T-cell (primary cell): ENCODE measurements at regions not wholly inside any gene's neighbourhood (a gene's known extent, or its start where the extent isn't known, plus 50 kb on each side); places are given as distances from the start of the nearest gene placed in this dataset.

ENCODE experiments used
- ATAC-seq, 4 experiments: fragments of 200-7000 bp in 3 of 4; fragments of 150-1000 bp in 1 of 4; cut with Tn5 transposase; replicated peaks in 1 of 4; 1 replicate in 3 of 4; 2 replicates in 1 of 4; pipeline ENCODE4 v1.10.0; 2021; ENCODE audit warnings: moderate library complexity in 3 of 4, mild to moderate bottlenecking in 2 of 4, moderate number of reproducible peaks in 1 of 4
- CTCF ChIA-PET, 2 donors: fragments of 300-600 bp; sonication (Branson Sonifier 250); formaldehyde crosslinking; loops; one replicate each; lab custom pipeline; 2022; ENCODE audit warnings: antibody characterized with exemption in 2 of 2; lab: Charles Lee
- POLR2A ChIA-PET, 2 donors: fragments of 300-600 bp; sonication (Branson Sonifier 250); formaldehyde crosslinking; loops; one replicate each; lab custom pipeline; 2022; ENCODE audit warnings: antibody characterized with exemption in 2 of 2; lab: Charles Lee
- DNase-seq, 35 experiments: peaks; one replicate each; pipeline versions ENCODE4 v3.0.0 to v3.0.0-alpha.2; 2013 to 2023
- H3K27ac ChIP-seq: one replicate; pipeline ENCODE4 v1.5.1; 2013; ENCODE audit warnings: low read length
- H3K27me3 ChIP-seq, 2 experiments: replicated peaks in 1 of 2; 1 replicate in 1 of 2; 2 replicates in 1 of 2; pipeline versions ENCODE4 v1.6.1 to v1.7.0; 2013; ENCODE audit warnings: low read length in 1 of 2, mixed read lengths in 1 of 2; ENCODE audit not compliant: control insufficient read depth in 2 of 2, insufficient read depth in 2 of 2; ENCODE audit errors: extremely low read depth in 1 of 2
- H3K36me3 ChIP-seq, 2 donors: 1 replicate in 1 of 2; 2 replicates in 1 of 2; pipeline versions ENCODE4 v1.6.1 to v1.7.0; 2013; ENCODE audit warnings: low read length in 1 of 2; ENCODE audit not compliant: control insufficient read depth in 2 of 2, insufficient read depth in 1 of 2; ENCODE audit errors: extremely low read depth in 1 of 2
- H3K4me1 ChIP-seq, 2 experiments: 1 replicate in 1 of 2; 2 replicates in 1 of 2; pipeline versions ENCODE4 v1.6.1 to v1.7.0; 2013; ENCODE audit warnings: low read length in 2 of 2, mixed read lengths in 1 of 2; ENCODE audit not compliant: insufficient read depth in 2 of 2, control insufficient read depth in 1 of 2; ENCODE audit errors: extremely low read depth in 1 of 2
- H3K4me3 ChIP-seq, 2 donors: 1 replicate in 1 of 2; 2 replicates in 1 of 2; pipeline versions ENCODE4 v1.5.1 to v1.7.0; 2013; ENCODE audit warnings: mild to moderate bottlenecking in 2 of 2, low read length in 1 of 2, moderate library complexity in 1 of 2; ENCODE audit not compliant: control insufficient read depth in 1 of 2; ENCODE audit errors: extremely low read depth in 1 of 2
- H3K9me3 ChIP-seq: 2 replicates; pipeline ENCODE4 v1.7.0; 2013
- H3K27ac Mint-ChIP-seq, 2 donors: one replicate each; pipeline ENCODE4 v1.8.0; 2020 to 2021; ENCODE audit warnings: mild to moderate bottlenecking in 2 of 2, mixed read lengths in 2 of 2
- H3K27me3 Mint-ChIP-seq, 2 donors: one replicate each; pipeline ENCODE4 v1.8.0; 2021 to 2022; ENCODE audit warnings: mixed read lengths in 2 of 2
- H3K36me3 Mint-ChIP-seq: one replicate; pipeline ENCODE4 v1.8.0; 2021; ENCODE audit warnings: mixed read lengths
- H3K4me1 Mint-ChIP-seq, 3 donors: one replicate each; pipeline ENCODE4 v1.8.0; 2020 to 2022; ENCODE audit warnings: mixed read lengths in 3 of 3, mild to moderate bottlenecking in 1 of 3
- H3K4me3 Mint-ChIP-seq, 3 donors: one replicate each; pipeline ENCODE4 v1.8.0; 2020 to 2022; ENCODE audit warnings: mild to moderate bottlenecking in 3 of 3, mixed read lengths in 3 of 3, moderate library complexity in 3 of 3
- H3K9me3 Mint-ChIP-seq, 3 donors: one replicate each; pipeline ENCODE4 v1.8.0; 2020 to 2022; ENCODE audit warnings: mixed read lengths in 3 of 3
- WGBS: methylation state at CpG from one replicate; pipeline ENCODE4 v1.1.5; 2013; ENCODE audit warnings: missing lambda C conversion rate; ENCODE audit not compliant: insufficient coverage; 5-methylcytosine and 5-hydroxymethylcytosine counted together

- Mint-ChIP-seq H3K27ac (no peak overlapping the region), H3K9me3 (no peaks in the 10 kb centered on the region), H3K4me3 (no peak overlapping the region), H3K27me3 (peaks cover 9 to 33% of the 10 kb centered on the region in 2 donors), H3K4me1 (no peaks in the 10 kb centered on the region), H3K36me3 (no peaks in the 10 kb centered on the region)
- H3K4me1 ChIP-seq, result no peaks in the 10 kb centered on the region
- H3K36me3 ChIP-seq, result no peaks in the 10 kb centered on the region
- no peaks in the 10 kb centered on the region for H3K27me3 ChIP-seq
- H3K9me3 ChIP-seq, result no peaks in the 10 kb centered on the region
- H3K27ac ChIP-seq, result no peak overlapping the region
- no peak for ATAC-seq
- no CpG with 5 or more reads among the region's 1 CpG for WGBS
- POLR2A ChIA-PET, result no interaction called here
- H3K4me3 ChIP-seq, result no peak overlapping the region
- DNase-seq, result no peak
- CTCF ChIA-PET, result no interaction called here
Measured at GRCh38 chr6:8207869-8208191, 105.5 kb upstream of the EEF1E1 start.

DNA sequence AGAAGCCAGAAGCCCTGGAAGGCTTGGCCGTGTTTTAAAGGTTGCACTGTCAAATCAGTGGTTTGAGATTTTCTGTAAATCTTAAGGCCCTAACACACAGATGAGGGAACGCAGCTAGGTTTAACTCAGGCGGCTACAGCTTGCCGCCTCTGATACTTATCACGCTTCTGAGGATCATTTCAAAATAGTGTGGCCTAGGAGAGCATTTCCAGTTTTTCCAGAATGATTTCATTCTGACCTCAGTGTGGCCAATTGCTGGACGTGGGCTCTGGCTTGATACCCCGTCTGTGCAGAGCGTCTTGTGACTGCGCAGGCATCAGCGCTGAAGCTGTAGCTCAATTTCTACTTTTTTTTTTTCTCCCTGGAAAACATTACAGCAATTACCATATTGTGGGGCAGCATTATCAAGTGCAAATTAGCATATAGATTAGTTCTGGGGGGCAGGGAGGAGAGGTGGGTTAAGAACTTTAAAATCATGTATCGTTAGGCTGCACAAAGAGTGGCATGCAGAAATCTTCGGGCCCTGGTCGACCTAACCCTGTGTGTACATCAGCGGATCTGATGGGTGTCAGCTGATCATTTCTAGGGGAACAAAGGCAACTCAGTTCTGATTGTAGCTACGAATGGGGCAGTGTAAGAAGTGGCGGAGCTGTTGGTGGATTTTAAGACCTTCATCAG is 105.0 kb upstream of the EEF1E1 start:
- Mint-ChIP-seq H3K36me3 (no peaks in the 10 kb centered on the region), H3K4me3 (no peak overlapping the region), H3K27ac (no peak overlapping the region), H3K4me1 (no peaks in the 10 kb centered on the region), H3K9me3 (no peaks in the 10 kb centered on the region), H3K27me3 (peaks cover 12 to 32% of the 10 kb centered on the region in 2 donors)
- no peak for DNase-seq
- peaks cover 0 to under 1% of the 10 kb centered on the region in 2 experiments for H3K27me3 ChIP-seq
- no peaks in the 10 kb centered on the region for H3K36me3 ChIP-seq
- no peak overlapping the region for H3K4me3 ChIP-seq
- H3K27ac ChIP-seq, result no peak overlapping the region
- no peak for ATAC-seq
- H3K4me1 ChIP-seq, result no peaks in the 10 kb centered on the region
- 86% methylated on average over 7 of the region's 16 CpGs for WGBS
- ChIA-PET POLR2A (no interaction called here), CTCF (no interaction called here)
- no peaks in the 10 kb centered on the region for H3K9me3 ChIP-seq

DNA sequence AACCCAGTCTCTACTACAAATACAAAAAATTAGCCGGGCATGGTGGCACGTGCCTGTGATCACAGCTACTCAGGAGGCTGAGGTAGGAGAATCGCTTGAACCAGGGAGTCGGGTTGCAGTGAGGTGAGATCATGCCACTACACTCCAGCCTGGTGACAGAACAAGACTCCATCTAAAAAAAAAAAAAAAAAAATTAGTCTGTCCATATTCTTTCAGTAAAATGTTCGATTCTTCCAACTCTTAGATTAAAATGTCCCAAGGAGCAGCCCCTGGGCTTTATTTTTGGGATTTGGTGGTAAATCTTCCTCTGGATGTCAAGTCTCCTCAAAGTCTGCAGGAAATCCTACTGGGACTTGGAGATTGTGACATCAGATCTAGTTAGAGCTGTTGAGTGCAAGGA is 101.0 kb upstream of the EEF1E1 start:
- Histone ChIP-seq H3K9me3 (no peaks in the 10 kb centered on the region), H3K27me3 (peaks cover 0 to 5% of the 10 kb centered on the region in 2 experiments), H3K27ac (no peak overlapping the region), H3K4me3 (no peak overlapping the region), H3K36me3 (no peaks in the 10 kb centered on the region), H3K4me1 (no peaks in the 10 kb centered on the region)
- ATAC-seq, result no peak
- H3K4me3 Mint-ChIP-seq, result no peak overlapping the region
- POLR2A ChIA-PET, result no interaction called here
- peaks cover 13 to 41% of the 10 kb centered on the region in 2 donors for H3K27me3 Mint-ChIP-seq
- H3K4me1 Mint-ChIP-seq, result no peaks in the 10 kb centered on the region
- no peaks in the 10 kb centered on the region for H3K9me3 Mint-ChIP-seq
- WGBS, result no CpG with 5 or more reads among the region's 5 CpGs
- DNase-seq, result no peak
- CTCF ChIA-PET, result no interaction called here
- no peak overlapping the region for H3K27ac Mint-ChIP-seq
- H3K36me3 Mint-ChIP-seq, result no peaks in the 10 kb centered on the region

- Histone ChIP-seq H3K4me3 (no peak overlapping the region), H3K36me3 (no peaks in the 10 kb centered on the region), H3K27ac (no peak overlapping the region), H3K27me3 (peaks cover 0 to 5% of the 10 kb centered on the region in 2 experiments), H3K4me1 (no peaks in the 10 kb centered on the region), H3K9me3 (no peaks in the 10 kb centered on the region)
- no peak for ATAC-seq
- H3K36me3 Mint-ChIP-seq, result no peaks in the 10 kb centered on the region
- H3K9me3 Mint-ChIP-seq, result no peaks in the 10 kb centered on the region
- WGBS, result no CpG with 5 or more reads among the region's 5 CpGs
- H3K27ac Mint-ChIP-seq, result no peak overlapping the region
- ChIA-PET POLR2A (no interaction called here), CTCF (no interaction called here)
- peaks cover 13 to 46% of the 10 kb centered on the region in 2 donors for H3K27me3 Mint-ChIP-seq
- no peak overlapping the region for H3K4me3 Mint-ChIP-seq
- DNase-seq, result no peak
- no peaks in the 10 kb centered on the region for H3K4me1 Mint-ChIP-seq
Measured at GRCh38 chr6:8201679-8202078, 99.3 kb upstream of the EEF1E1 start.

DNA sequence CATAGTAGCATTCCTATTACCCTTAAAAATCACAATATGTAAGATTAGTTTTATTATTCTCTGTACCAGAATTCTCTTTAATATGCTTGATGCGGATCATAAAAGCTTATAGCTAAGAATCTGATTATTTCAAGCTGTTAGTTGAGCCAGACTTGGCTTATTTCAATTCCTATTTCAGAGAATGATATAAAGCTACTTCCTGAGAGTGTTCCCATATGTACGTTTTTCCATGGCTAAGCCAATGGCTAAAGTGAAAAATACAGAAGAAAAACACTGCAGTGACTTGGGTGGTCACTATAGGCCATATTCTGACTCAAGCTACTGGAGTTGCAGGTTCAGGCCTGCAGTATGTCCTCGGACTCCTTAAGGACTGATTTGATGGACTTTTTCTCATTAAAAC is 97.9 kb upstream of the EEF1E1 start:
- Mint-ChIP-seq H3K9me3 (no peaks in the 10 kb centered on the region), H3K4me3 (no peak overlapping the region), H3K36me3 (no peaks in the 10 kb centered on the region), H3K27me3 (peaks cover 13 to 35% of the 10 kb centered on the region in 2 donors), H3K4me1 (no peaks in the 10 kb centered on the region), H3K27ac (no peak overlapping the region)
- ChIA-PET CTCF (no interaction called here), POLR2A (no interaction called here)
- no peaks in the 10 kb centered on the region for H3K36me3 ChIP-seq
- H3K4me3 ChIP-seq, result no peak overlapping the region
- no peaks in the 10 kb centered on the region for H3K9me3 ChIP-seq
- peaks cover 0 to 5% of the 10 kb centered on the region in 2 experiments for H3K27me3 ChIP-seq
- H3K4me1 ChIP-seq, result no peaks in the 10 kb centered on the region
- no peak for ATAC-seq
- WGBS, result 37% methylated on average over 2 of the region's 3 CpGs
- no peak overlapping the region for H3K27ac ChIP-seq
- no peak for DNase-seq

- H3K4me1 Mint-ChIP-seq, result no peaks in the 10 kb centered on the region
- Histone ChIP-seq H3K36me3 (no peaks in the 10 kb centered on the region), H3K27ac (no peak overlapping the region), H3K27me3 (no peaks in the 10 kb centered on the region), H3K4me1 (no peaks in the 10 kb centered on the region), H3K9me3 (no peaks in the 10 kb centered on the region), H3K4me3 (no peak overlapping the region)
- no peak overlapping the region for H3K4me3 Mint-ChIP-seq
- no peaks in the 10 kb centered on the region for H3K9me3 Mint-ChIP-seq
- ATAC-seq, result no peak
- H3K36me3 Mint-ChIP-seq, result no peaks in the 10 kb centered on the region
- H3K27ac Mint-ChIP-seq, result no peak overlapping the region
- DNase-seq, result no peak
- ChIA-PET POLR2A (no interaction called here), CTCF (no interaction called here)
- H3K27me3 Mint-ChIP-seq, result peaks cover 10 to 30% of the 10 kb centered on the region in 2 donors
- no CpG with 5 or more reads among the region's 4 CpGs for WGBS
Measured at GRCh38 chr6:8195714-8196102, 93.4 kb upstream of the EEF1E1 start.
